ENCODE measurements at regions not wholly inside any gene's neighbourhood (a gene's known extent, or its start where the extent isn't known, plus 50 kb on each side); places are given as distances from the start of the nearest gene placed in this dataset.

DNA sequence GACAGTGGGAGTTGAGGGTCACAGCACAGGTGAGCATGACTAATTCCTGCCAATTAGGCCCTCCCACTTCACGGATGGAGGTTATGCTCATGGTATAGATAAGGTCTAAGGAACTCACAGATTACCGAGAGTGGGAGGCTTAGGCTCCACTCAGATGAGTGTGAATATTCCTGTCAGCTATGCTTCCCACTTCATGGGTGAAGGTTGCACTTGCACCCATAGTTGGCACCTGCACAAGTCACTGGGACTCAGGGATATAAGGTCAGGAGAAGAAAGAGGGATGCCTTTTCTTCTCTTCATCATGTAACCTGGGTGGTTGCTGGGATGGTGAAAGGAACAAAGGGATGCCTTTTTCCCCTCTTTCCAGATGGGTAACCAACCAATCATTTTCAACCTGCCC, 264.9 kb upstream of the TNC start:
- TF ChIP-seq, protein P1, sequence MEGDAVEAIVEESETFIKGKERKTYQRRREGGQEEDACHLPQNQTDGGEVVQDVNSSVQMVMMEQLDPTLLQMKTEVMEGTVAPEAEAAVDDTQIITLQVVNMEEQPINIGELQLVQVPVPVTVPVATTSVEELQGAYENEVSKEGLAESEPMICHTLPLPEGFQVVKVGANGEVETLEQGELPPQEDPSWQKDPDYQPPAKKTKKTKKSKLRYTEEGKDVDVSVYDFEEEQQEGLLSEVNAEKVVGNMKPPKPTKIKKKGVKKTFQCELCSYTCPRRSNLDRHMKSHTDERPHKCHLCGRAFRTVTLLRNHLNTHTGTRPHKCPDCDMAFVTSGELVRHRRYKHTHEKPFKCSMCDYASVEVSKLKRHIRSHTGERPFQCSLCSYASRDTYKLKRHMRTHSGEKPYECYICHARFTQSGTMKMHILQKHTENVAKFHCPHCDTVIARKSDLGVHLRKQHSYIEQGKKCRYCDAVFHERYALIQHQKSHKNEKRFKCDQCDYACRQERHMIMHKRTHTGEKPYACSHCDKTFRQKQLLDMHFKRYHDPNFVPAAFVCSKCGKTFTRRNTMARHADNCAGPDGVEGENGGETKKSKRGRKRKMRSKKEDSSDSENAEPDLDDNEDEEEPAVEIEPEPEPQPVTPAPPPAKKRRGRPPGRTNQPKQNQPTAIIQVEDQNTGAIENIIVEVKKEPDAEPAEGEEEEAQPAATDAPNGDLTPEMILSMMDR (IDR thresholded peaks at IDR 0.05; ENCODE audit: insufficient read depth, low read length, missing control alignments) = no peak
- DNase-seq (ENCODE audit: low read depth, low spot score) = no peak
- CTCF ChIA-PET = no interaction called here
- H3K4me3 ChIP-seq (ENCODE audit: low read depth, low read length) = no peak overlapping the region
- POLR2A ChIA-PET = no interaction called here

DNA sequence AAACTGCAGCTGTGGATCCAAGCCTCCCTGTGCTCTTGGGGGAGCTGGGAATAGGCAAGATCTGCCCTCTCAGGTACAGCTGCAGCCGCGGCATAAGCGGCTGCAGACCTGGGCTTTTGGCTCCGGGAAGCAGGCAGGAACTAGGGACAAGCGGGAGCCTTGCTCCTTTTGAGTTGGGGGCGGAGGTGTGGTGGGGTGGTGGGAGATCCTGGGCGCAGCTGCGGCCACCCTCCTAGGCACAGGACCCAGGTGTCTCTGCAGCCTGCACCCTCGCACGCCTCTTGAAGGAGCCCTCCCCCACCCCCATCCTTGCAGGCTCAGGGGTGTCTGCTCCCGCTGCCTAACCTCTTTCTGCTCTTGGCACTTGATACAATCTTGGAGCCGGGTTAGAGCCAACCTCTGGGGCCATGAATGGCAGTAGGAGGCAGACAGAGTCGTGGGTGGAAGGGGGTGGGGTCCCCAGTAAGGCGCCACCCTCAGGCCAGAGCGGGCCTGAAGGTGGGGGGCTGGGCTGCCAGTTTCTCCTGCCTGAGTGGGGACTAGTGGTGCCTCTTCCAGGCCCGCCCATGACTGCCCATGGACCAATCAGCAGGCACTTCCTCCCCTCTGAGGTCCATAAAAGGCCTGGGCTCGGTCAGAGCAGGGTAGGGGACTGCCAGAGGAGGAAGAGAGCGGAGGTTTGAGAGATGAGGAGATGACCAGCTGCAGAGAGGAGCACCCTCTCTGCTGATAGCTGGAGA, 267.6 kb upstream of the TNC start:
- POLR2A ChIA-PET = no interaction called here
- CTCF ChIA-PET = interaction anchor here (1.3 kb wide), 1 partner anchor 9 kb away, joined by 6 read pairs; no protein-coding TSS in a partner anchor
- DNase-seq (ENCODE audit: low read depth, low spot score) = no peak
- TF ChIP-seq, protein P1 (IDR thresholded peaks at IDR 0.05; ENCODE audit: insufficient read depth, low read length, missing control alignments) = no peak
- H3K4me3 ChIP-seq (ENCODE audit: low read depth, low read length) = no peak overlapping the region

- DNase-seq (ENCODE audit: low read depth, low spot score) = no peak
- POLR2A ChIA-PET = no interaction called here
- CTCF ChIA-PET = interaction anchor here (1.0 to 1.3 kb wide), 3 partner anchors 8 to 11 kb away, joined by 3 to 6 read pairs (median 3); no protein-coding TSS in a partner anchor
Observed at GRCh38 chr9:115386963-115387770, 269.2 kb upstream of the TNC start.

GRCh38 chr9:115391168-115391825, 273.3 kb upstream of the TNC start:
- ChIA-PET CTCF (no interaction called here), POLR2A (no interaction called here)
- no peak for DNase-seq (ENCODE audit: low read depth, low spot score)
- TF ChIP-seq, protein P1 (IDR thresholded peaks at IDR 0.05; ENCODE audit: insufficient read depth, low read length, missing control alignments) = no peak
- no peak overlapping the region for H3K4me3 ChIP-seq (ENCODE audit: low read depth, low read length)

More at GRCh38 chr9:115386963-115387770, 269.2 kb upstream of the TNC start:
- no peak overlapping the region for H3K4me3 ChIP-seq (ENCODE audit: low read depth, low read length)
- TF ChIP-seq, protein P1 (IDR thresholded peaks at IDR 0.05; ENCODE audit: insufficient read depth, low read length, missing control alignments) = no peak

GRCh38 chr9:115393976-115394775, 276.2 kb upstream of the TNC start:
- CTCF ChIA-PET = interaction anchor here (0.6 to 1.3 kb wide), 4 partner anchors 8 to 130 kb away, joined by 3 to 6 read pairs (median 4); no protein-coding TSS in a partner anchor
- DNase-seq (ENCODE audit: low read depth, low spot score) = no peak
- TF ChIP-seq, protein P1 (IDR thresholded peaks at IDR 0.05; ENCODE audit: insufficient read depth, low read length, missing control alignments) = no peak
- POLR2A ChIA-PET = no interaction called here
- no peak overlapping the region for H3K4me3 ChIP-seq (ENCODE audit: low read depth, low read length)
